NCI-H1694 (cell line): ENCODE measurements at regions not wholly inside any gene's neighbourhood (a gene's known extent, or its start where the extent isn't known, plus 50 kb on each side); places are given as distances from the start of the nearest gene placed in this dataset.

ENCODE experiments used
- DNase-seq: peaks from one replicate; lab custom pipeline; 2025; lab: John Stamatoyannopoulos, UW

- no peak for DNase-seq
These were observed 130.8 kb upstream of the SASH1 start for GRCh38 chr6:148211777-148212324.

GRCh38 chr6:148212366-148212765, 130.3 kb upstream of the SASH1 start:
- DNase-seq: no peak

- DNase-seq: no peak
These were observed 129.3 kb upstream of the SASH1 start for GRCh38 chr6:148213366-148213765.

GRCh38 chr6:148214667-148215066, 128.0 kb upstream of the SASH1 start:
- DNase-seq: no peak

- no peak for DNase-seq
These were observed 125.6 kb upstream of the SASH1 start for GRCh38 chr6:148217051-148217450.

GRCh38 chr6:148217921-148218320, 124.7 kb upstream of the SASH1 start:
- no peak for DNase-seq

- DNase-seq: no peak
These were observed 123.9 kb upstream of the SASH1 start for GRCh38 chr6:148218542-148219258.

GRCh38 chr6:148221196-148221979, 121.2 kb upstream of the SASH1 start:
- DNase-seq: no peak

GRCh38 chr6:148222376-148222775, 120.3 kb upstream of the SASH1 start:
- DNase-seq: no peak

- DNase-seq: no peak
These were observed 119.8 kb upstream of the SASH1 start for GRCh38 chr6:148222846-148223245.

- DNase-seq: no peak
These were observed 119.2 kb upstream of the SASH1 start for GRCh38 chr6:148223424-148223842.

- no peak for DNase-seq
These were observed 116.8 kb upstream of the SASH1 start for GRCh38 chr6:148225871-148226270.

GRCh38 chr6:148226284-148226683, 116.4 kb upstream of the SASH1 start:
- no peak for DNase-seq

- no peak for DNase-seq
These were observed 111.1 kb upstream of the SASH1 start for GRCh38 chr6:148231572-148231971.

GRCh38 chr6:148235446-148235845, 107.2 kb upstream of the SASH1 start:
- DNase-seq: no peak

- no peak for DNase-seq
These were observed 103.9 kb upstream of the SASH1 start for GRCh38 chr6:148238713-148239112.

- DNase-seq: no peak
These were observed 103.4 kb upstream of the SASH1 start for GRCh38 chr6:148239215-148239614.

- no peak for DNase-seq
These were observed 102.7 kb upstream of the SASH1 start for GRCh38 chr6:148239801-148240460.

- no peak for DNase-seq
These were observed 102.2 kb upstream of the SASH1 start for GRCh38 chr6:148240461-148240840.

- no peak for DNase-seq
These were observed 101.7 kb upstream of the SASH1 start for GRCh38 chr6:148240861-148241477.

GRCh38 chr6:148242180-148242579, 100.5 kb upstream of the SASH1 start:
- DNase-seq: no peak

- no peak for DNase-seq
These were observed 98.3 kb upstream of the SASH1 start for GRCh38 chr6:148244217-148244935.
